Fibroblast of skin of scalp (primary cell): ENCODE measurements at regions not wholly inside any gene's neighbourhood (a gene's known extent, or its start where the extent isn't known, plus 50 kb on each side); places are given as distances from the start of the nearest gene placed in this dataset.
A peak's percentile ranks its signal among the peaks of the same experiment; 100 is the strongest.
"Not testable (repeated sequence)": the region's sequence is repeated elsewhere in the genome, so short reads cannot be mapped to it uniquely, and the experiment has no call there.

Experiments
- DNase-seq: peaks from one replicate; pipeline ENCODE4 v3.0.0-alpha.2; 2013

DNA sequence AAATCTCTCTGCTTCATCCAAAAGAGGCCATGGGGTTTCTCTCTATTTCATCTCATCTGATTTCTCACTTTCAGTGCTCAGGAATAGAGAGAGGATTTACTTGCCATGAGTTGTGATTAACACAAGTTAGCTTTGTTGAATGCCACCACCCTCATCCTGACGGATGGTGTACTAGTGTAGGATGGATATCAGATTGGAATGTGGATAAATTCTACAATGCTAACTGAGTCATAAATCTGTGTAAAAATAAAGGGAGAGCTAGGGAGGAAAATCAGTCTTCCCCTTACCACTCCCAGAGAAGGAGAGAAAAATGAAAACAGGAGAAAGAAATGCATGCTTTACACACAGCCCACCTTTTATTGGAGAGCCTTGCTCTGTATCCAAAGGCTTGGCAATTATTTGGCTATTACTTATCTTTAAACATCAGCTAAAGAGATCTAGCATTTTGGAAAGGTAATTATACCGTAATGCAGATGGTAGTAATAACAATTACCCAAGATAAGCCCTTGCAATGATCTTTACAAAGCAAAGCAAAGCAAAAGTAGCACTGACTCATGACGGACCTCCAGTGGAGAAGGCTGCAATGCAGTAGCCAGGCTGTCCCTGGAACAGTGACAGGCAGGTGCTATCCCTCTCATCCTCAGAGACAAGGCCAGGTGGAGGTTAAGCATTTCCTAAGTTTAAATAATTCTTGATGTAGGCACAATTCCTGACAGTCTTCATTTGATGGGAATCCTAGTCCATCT lies 306.3 kb upstream of the PPARGC1A start:
- no peak for DNase-seq

DNA sequence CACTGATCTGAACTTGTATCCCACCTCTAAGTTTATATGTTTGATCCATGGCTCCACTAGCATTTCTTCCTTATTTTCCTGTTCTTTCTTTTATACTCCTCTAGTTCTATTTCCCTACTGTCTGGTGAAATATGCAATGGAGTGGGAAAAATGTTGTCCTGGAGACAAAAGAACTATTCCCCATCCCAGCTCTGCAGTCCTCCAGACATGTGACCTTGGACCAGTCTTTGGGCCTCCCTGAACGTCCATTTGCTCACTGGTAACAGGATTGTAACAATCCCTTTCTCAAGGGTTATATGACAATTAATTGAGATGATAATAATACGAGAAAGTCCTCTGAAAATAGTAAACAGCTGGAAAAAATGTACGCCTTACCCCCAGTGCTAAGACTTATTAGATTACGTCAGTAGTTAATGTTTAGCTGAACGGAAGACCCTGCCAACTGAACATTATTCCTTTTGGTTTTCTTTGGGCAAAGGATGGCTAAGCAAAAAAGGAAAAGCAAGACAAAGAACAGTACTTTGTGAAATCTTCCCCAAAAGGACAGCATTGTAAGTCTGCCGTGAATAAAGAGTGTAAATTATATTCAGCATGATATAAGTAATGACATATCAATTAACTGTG lies 302.3 kb upstream of the PPARGC1A start:
- DNase-seq = no peak

DNA sequence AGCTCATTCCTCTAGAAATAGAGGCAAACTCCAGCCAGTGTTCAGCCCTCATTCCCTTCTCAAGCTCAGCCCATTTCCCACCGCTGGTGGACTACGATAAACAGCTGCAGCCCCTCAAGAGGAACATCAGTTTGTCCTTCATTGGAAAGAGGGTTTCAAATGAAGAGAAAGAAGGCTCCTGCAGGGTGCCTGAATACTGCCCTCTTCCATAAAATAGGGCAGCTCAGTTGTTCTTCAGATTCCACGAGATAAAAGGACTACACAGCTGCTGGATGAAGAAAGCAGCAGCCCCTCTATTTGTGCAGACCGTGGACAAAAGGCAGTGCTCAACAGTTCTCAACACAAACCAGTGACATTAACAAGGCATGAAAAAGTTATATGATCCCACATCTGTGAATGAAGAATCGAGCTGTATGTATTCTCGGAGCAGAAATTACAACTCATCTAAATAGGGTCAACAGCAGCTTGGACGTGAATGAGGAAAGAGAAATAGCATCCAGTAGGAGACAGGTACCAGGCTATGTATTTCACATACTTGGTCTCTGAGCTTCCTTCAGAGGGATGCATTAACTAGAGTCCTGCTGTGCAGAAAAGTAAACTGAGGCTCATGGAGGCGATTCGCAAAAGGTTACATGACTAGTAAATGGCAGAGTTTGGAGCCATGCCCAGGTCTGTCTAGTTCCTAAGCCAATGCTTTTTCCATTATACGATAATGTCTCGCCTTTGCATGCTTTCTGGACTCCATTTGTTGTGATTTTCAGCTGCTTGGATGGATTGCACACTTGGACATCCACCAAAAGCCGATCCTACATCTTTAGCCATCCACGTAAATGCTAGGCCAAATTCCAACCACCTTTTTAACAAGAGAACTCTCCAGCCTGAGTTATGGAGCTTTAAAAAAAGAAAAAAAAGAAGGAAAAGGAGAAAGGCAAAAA lies 301.2 kb upstream of the PPARGC1A start:
- no peak for DNase-seq

DNA sequence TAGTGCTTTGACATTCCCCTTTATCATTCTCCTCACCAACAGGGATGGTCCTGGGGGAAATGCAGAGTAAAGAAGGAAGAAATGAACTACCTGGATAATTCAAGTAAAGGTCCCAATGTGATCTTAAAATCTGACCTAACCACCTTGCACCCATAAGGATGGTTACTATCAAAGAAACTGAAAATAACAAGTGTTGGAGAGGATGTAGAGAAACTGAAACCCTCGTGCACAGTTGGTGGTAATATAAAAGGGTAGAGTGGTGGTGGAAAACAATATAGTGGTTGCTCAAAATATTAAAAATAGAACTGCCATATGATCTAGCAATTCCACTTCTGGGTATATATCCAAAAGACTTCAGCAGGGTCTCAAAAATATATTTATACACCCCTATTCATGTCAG lies 298.6 kb upstream of the PPARGC1A start:
- DNase-seq = no peak

DNA sequence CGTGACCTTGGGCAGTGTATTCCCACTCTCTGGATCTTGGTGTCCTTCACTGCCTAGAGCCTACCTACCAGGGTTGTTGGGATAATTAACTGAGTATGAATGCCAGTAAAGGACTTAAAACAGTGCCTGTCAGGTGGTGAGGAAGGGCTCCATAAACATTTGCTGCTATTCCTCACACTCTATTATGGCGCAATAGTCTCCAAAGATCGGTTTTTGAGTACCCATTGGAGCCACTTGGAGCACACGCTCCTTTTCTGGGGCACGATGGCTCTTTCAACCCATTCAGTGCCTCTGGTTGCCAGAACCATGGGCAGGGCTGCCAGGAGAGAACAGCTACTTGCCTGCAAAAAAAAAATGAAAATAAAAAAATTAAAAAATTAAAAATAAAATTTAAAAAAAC lies 296.6 kb upstream of the PPARGC1A start:
- no peak for DNase-seq

DNA sequence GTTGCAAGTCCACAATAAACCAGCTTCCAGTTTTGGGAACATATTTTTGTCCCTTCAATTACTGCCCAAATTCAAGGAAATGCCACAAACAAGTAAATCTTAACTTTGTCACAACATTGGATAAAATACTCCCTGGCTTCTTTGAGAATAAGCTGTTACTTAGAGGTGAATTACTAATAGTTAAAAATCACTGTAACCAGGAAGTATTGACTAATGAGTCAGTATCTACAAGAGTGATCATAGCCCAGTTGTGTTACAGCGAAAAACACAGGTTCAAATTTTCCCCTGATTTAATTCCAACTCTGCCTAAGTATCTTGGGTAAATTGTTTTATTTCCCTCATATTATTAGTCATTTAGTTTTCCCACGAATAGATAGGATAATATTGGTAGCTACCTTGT lies 291.2 kb upstream of the PPARGC1A start:
- DNase-seq = no peak

DNA sequence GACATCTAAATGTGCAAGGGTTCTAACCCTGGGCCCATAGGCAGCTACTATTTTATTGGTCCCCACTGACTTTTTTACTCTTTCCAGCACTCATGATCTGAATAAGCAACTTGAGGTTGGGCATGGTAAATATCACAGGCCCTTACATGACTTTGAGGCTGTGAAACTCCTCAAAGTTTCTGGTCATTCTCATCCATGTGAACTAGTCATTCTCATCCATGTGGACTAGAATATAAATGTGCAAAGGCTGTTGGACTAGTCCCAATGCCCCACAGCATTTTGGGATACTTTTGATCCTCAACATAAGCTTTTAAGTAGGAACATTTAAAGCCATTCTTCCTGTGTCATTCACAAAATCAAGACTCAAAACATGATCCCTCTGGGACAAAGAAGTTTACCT lies 290.7 kb upstream of the PPARGC1A start:
- no peak for DNase-seq

DNA sequence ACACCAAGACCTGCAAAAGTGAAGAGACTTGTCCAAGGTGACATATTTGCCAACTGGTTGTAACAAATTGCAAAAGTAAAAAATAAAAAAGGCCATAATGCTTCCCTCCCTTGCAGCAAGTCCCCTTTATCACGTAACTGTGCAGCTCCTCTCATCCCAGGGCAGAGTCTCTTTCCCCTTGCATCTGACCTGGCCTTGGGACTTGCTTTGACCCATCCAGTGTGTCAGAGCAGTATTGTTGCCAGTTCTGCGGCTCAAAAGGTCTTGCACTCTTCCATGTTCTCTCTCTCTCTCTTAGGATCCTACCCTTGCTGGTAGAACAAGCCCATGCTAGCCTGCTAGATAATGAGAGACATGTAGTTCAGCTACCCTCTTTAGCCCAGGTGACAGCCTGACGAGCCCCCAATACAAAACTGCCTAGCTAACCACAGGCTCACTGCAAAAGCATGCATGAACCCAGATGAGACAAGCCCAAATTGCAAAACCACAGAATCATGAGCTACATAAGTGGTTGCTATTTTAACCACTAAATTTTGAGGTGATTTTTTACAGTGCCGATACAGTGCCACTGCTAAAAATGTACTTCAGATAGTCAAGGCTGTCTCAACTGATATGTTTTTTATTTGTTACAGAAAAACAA lies 289.5 kb upstream of the PPARGC1A start:
- no peak for DNase-seq

DNA sequence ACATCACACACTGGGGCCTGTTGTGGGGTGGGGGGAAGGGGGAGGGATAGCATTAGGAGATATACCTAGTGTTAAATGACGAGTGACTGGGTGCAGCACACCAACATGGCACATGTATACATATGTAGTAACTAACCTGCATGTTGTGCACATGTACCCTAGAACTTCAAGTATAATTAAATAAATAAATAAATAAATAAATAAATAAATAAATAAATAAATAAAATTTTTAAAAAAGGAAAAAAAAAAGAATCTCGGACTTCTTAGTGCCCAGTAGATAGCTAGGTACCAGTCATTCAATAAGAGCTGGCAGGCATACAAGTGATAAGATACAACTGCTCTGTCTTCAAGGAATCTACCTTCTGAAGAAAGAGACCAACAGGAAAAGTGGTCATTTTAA lies 287.6 kb upstream of the PPARGC1A start:
- not testable (repeated sequence) for DNase-seq

DNA sequence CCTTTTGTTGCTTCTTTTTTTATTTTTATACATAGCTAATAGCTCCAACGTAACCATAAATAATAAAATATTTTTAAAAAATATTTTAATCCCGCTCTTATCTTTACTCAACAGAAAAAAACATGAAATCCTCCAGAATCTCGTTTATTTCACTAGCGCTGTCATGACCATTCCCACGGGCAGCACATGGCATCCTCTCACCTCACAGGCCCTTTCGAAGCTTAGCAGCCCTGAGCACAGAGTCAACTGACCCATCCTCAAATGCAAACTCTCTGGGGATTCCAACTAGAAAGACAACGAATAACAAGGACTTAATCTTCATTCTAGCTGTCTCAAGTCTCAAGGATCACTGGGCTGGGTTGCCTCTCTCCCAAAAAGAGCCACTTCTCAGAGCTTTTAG lies 285.9 kb upstream of the PPARGC1A start:
- no peak for DNase-seq

DNA sequence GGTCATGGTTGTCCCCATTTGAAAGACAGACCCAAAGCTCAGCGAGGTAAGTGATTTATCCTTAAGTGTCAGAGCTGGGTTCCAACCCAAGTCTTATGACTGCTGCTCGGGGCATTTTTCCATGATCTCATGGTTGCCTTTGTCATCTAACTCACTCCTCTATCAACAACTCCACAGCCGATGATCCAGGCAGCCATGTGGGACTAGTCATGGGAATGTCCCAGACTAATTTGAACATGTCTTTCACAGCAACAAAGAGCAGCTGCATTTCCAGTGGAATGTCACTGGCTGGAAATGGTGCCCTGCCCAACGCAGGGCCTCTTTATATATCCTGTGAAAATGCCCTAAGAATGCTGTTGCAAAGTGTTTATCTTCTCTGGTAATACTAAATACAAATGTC lies 284.8 kb upstream of the PPARGC1A start:
- peak; percentile 11 for DNase-seq

DNA sequence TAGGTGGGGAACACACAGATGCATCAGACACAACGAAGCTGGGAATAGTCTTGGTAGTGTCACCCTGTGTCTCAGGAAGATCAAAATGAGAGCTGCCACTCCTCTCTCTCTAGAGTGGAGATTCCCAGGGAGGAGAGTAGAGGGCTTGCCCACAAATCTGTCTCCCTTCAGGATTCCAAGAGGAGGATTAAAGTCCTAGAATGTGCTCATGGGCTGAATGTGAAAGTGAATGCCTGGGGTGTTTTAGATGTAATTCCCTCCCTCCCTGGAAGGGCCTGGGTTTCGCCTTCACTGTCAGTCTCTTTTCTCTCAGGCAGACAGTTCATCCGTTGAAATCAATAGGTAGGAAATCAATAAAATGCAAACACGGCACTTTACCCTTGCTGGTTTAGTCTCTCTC lies 282.6 kb upstream of the PPARGC1A start:
- no peak for DNase-seq

DNA sequence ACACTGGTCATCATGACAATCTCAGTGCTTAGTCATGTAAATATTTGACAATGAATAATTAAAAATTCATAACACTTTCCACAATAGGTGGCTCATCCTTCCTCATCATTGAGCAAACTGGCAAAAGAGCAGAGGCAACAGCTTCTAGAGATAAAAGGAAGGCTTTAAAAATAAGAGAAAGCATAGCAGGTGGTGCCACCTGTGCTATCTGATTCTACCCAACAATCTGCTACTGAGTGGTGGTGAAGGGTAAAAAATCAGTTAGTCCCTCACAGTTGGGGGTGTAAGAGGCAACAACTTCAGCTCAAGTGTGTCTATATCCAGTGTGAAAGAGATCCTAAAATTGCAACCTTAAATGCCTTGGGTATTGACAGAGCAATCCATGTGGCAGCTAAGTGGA lies 280.1 kb upstream of the PPARGC1A start:
- DNase-seq = no peak

DNA sequence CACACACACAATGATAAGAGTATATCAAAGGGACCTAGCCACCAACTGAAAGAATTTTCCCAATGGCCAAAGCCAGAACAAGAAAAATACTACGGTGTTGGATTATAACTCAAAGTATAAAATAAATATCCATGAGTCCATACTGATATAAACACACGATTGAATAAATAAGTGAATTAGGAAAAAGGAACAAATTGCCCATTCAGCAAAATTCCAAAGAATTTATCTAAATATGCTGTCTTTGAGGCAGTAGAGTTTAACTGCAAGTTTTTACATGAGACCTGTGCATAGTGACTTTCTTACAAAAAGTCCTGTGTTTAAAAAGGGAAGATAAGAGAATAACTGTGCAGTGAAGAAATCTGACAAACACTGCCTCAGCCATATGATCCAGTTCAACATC lies 278.8 kb upstream of the PPARGC1A start:
- DNase-seq = no peak

DNA sequence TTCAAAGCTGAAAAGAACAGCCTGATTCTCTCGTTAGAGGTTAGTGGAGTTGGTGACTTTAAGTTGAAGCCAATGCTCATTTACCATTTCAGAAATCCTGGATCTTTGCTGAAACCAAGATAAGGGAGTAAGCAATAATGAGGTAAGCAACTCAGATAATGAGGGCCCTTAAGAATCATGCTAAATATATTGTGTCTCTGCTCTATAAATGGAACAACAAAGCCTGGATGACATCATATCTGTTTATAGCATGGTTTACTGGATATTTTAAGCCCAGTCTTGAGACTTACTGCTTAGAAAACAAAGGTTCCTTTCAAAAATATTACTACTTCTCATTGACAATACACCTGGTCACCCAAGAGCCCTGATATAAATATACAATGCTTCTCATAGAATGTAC lies 276.7 kb upstream of the PPARGC1A start:
- no peak for DNase-seq

DNA sequence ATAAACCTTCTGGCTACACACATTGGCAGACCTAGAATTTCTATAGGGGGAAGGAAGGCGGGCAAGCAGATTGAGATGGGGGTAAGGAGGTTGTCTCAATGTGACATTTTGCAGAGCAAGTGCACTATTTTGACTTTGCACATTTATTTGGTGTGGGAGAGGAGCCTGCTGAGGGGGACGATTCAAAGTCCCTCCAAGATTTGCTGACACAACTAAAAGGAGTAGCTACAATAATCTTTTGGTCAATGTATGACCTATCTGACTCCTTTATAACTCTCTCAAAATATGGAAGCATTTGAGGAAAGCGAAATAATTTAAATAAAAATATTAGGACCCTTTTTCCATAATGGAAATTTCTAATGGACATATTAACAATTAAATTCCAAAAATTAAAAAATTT lies 274.9 kb upstream of the PPARGC1A start:
- DNase-seq = no peak

DNA sequence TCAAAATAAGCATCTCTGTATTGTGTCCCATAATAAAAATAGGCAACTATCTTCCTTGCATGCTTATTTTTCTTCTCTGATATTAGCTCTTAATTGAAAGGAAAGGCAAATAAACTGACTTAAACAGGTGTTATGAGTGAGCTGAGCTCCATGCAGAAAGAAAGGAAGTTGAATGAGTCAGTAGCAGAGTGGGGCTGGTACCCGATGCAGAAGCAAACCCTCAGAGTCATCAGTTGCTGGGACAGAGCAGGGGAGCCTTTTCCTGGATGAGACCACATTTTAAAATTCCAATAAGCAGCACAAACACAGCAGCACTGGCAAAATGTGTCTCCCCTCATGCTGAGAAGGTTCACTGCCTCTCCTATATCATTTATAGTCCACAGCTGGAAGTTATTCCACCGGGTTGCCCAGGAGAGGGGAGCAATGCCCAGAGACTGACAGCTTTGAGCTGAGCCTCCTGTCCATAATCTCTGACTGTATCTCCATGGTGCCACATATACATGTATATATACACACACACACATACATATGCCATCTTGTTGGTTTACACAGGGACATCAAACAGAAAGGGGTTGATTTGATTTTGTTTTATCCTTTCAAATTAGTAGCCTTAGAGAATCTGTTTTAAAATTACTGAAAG lies 274.3 kb upstream of the PPARGC1A start:
- no peak for DNase-seq

DNA sequence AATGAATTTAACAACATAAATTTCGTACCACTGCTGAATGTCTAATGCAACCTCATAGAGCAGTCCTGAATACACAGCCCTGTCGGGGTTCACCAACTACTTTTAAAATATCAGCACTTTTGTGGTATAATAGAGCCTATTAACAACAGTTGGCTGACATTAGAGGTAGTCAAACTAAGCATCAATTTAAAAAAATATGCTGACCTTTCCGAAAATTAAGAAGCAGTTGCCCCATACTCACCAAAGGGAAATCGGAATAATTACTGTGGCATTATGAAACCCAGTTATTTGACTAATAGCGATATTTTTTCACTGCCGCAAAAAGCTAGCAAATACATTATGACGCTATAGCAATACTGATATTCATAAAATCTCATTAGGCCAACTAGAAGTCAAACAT lies 273.5 kb upstream of the PPARGC1A start:
- DNase-seq = no peak

DNA sequence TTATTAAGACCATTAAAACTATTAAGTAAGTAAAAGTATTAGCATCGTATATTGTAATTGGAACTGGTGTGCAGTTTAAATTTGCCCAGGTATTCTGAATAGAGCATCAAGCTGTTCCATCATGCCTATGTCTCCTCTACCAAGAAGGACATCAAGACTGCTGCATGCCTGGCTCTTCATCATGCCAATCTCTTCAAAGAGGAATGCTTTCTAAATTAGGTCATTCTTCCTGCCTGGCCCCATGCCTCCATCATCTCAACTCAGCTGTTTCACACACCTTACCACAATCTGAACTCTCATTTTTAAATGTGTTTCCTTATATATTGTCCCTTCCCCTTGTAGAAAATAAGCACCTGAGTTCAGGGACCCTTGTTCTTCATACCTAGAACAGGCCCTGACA lies 270.5 kb upstream of the PPARGC1A start:
- DNase-seq = no peak

DNA sequence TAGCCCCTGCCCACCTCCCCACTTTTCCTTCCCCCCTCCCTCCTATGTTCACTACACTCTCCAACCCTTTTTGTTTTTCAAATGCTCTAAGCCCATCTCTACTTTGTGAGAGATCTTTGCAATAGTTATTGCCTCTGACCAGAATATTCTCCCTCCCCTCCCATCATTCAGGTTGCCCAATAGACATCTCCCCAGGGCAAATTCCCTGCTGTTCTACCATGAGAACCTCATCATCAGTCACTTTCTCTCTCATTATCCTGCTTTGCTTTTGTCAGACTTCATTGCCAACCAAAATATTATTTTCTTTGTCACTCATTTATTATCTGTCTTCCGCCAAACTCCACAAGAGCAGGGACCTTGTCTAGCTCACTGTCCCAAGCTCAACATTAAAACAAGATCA lies 268.2 kb upstream of the PPARGC1A start:
- no peak for DNase-seq

DNA sequence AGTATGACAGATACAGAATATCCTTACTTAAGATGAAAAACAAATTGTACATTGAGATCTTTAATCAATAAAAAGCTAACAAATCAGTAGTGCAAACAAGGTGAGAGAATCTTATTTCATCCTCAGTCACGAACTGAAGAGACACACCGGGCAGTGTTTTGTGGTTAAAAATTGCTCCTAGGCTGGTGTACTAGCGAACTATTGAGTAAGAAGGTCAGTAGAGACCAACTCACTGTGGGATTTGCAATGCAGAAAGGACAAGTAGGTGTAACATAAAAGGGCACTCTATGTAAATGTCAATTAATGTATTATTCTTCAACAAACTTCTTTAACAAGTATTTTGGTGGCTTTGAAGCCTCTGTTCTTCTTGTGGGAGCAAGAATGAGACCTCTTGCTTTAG lies 260.2 kb upstream of the PPARGC1A start:
- no peak for DNase-seq

DNA sequence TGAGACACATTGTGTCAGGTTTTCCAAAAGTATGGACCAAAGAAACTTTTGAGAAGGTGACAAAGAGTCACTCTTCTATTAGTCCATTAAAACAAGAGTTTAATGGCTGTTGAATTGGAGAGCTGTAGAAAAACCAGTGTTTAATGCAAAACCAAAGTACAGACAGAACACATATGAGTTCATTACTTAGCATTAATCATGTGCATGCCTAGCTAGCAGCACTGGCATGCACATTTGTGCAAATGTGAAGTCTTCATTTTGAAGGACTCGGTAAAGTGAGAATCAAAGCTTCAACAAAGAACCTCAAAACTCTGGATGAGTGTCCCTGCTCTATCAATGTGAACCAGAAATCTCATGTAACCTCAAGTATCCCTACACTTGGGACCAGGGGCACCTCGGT lies 256.3 kb upstream of the PPARGC1A start:
- no peak for DNase-seq

DNA sequence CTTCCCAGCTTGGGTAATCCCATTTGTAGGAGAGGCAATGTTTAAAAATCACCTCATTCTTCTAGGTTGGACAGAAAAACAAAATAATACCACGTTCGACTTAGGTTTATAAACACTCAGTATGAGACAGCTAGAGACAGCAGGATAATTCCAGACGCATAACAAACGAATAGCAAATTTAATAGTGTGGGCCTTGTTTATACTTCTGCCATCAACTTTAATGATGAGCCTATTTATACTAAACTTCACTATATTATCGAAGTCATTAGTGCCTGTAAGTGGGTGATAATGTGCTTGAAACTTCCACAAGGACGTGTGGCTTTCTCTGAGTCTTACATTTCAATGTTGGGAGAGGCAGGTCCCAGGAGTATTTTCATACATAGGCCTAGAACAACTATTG lies 255.7 kb upstream of the PPARGC1A start:
- no peak for DNase-seq
